ENCODE measurements at regions not wholly inside any gene's neighbourhood (a gene's known extent, or its start where the extent isn't known, plus 50 kb on each side); places are given as distances from the start of the nearest gene placed in this dataset.

DNA sequence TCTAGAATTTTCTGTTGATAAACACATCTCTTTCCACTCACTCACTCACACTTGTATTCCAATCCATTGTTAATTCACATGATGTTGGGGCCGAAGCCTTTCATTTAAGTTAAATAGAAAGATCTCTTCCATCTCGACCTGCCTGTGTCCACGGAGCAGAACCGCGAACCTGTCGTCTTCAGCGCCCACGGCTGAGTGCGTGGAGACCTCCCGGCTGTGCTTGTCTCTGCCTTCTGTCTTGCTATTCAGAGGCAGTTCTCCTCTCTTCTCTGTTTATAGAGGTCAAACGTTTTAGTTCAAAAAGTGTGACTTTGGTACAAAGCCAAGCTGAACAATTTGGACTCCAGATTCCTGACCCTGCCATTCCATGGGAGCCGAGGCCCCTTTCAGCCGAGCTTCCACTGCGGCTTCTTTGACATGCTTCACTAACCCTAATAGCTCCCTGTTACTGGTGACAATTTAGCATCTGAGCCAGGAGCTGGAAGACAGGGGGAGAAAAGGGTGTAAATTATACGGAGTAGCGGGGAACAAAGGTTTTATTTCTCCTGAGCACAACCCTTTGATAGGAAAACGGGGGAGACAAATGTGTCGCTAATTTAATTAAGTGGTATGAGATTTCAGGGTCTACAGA is 314.4 kb upstream of the IRX4 start:
- DNase-seq = no peak
- peaks cover 0 to 7% (median 0%) of the 10 kb centered on the region in 5 experiments for H3K27me3 ChIP-seq (replicated peaks in 2 of 5; ENCODE audit: control insufficient read depth in 4 of 5, insufficient read depth in 5 of 5, low read length in 4 of 5)
- peaks cover 0 to 2% (median 0%) of the 10 kb centered on the region in 5 experiments for H3K9me3 ChIP-seq (ENCODE audit: control extremely low read depth in 1 of 5, control insufficient read depth in 4 of 5, insufficient read depth in 2 of 5, low read depth in 1 of 5, low read length in 4 of 5)
- no peak overlapping the region for H3K4me3 ChIP-seq (ENCODE audit: control insufficient read depth in 1 of 7, extremely low read depth in 1 of 7, insufficient read depth in 4 of 7, low read depth in 2 of 7, low read length in 6 of 7)
- H3K4me1 ChIP-seq (ENCODE audit: control extremely low read depth in 1 of 4, control insufficient read depth in 4 of 4, insufficient read depth in 4 of 4, low read length in 3 of 4) = no peaks in the 10 kb centered on the region
- H3K36me3 ChIP-seq (ENCODE audit: control insufficient read depth in 4 of 4, insufficient read depth in 4 of 4, low read length in 3 of 4) = no peaks in the 10 kb centered on the region
- CTCF ChIA-PET = no interaction called here
- POLR2A ChIA-PET = no interaction called here
- WGBS (ENCODE audit: insufficient coverage) = 79% methylated on average over 18 of the region's 18 CpGs
- H3K27ac ChIP-seq (ENCODE audit: insufficient read depth in 1 of 2, low read depth in 1 of 2, low read length in 2 of 2, poor library complexity in 1 of 2, severe bottlenecking in 2 of 2) = no peak overlapping the region

DNA sequence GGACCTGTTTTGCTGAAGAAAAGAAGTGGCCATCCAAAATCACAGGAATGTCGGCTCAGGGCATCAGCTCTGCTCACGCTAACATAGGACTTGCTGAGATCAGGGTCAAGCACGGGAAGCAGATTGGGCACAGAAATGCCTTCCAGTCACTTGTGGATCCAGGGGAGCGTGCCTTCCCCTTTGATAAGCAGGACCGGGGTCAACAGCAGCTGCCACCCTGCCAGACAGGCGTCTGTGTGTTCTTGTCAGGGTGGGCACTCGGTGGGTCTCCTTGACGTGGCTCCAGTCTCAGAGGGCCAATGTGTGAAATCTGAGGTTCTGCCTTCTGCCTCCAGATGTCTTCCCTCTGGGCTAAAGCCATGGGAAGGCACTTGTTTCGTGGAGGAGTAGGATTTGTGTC is 313.7 kb upstream of the IRX4 start:
- 81% methylated on average over 9 of the region's 9 CpGs for WGBS (ENCODE audit: insufficient coverage)
- no peak for DNase-seq
- POLR2A ChIA-PET = no interaction called here
- Histone ChIP-seq H3K27ac (ENCODE audit: insufficient read depth in 1 of 2, low read depth in 1 of 2, low read length in 2 of 2, poor library complexity in 1 of 2, severe bottlenecking in 2 of 2) (no peak overlapping the region), H3K4me3 (ENCODE audit: control insufficient read depth in 1 of 7, extremely low read depth in 1 of 7, insufficient read depth in 4 of 7, low read depth in 2 of 7, low read length in 6 of 7) (no peak overlapping the region), H3K9me3 (ENCODE audit: control extremely low read depth in 1 of 5, control insufficient read depth in 4 of 5, insufficient read depth in 2 of 5, low read depth in 1 of 5, low read length in 4 of 5) (peaks cover 0 to 2% (median 0%) of the 10 kb centered on the region in 5 experiments), H3K27me3 (replicated peaks in 2 of 5; ENCODE audit: control insufficient read depth in 4 of 5, insufficient read depth in 5 of 5, low read length in 4 of 5) (peaks cover 0 to 7% (median 0%) of the 10 kb centered on the region in 5 experiments), H3K36me3 (ENCODE audit: control insufficient read depth in 4 of 4, insufficient read depth in 4 of 4, low read length in 3 of 4) (no peaks in the 10 kb centered on the region), H3K4me1 (ENCODE audit: control extremely low read depth in 1 of 4, control insufficient read depth in 4 of 4, insufficient read depth in 4 of 4, low read length in 3 of 4) (no peaks in the 10 kb centered on the region)
- CTCF ChIA-PET = no interaction called here

DNA sequence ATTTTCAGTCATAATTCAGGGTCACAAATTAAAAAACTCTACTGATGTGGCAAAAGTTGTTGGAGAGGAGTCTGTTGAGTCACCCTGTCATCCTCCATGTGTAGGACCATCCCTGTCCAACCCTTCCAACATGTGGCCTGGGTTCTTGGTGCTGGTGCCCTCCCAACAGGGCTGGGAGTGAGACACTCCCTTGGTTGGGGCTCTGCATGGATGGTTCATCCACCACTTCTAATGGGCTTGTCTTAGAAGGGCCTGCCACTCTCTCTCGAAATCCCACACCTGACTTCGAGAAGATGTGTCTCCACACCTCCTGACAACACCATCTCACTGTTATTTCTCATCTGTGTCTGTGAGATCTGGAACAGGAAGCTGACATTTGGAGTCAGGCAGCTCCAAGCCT is 312.2 kb upstream of the IRX4 start:
- ChIA-PET CTCF (no interaction called here), POLR2A (no interaction called here)
- WGBS (ENCODE audit: insufficient coverage) = 88% methylated on average over 2 of the region's 2 CpGs
- Histone ChIP-seq H3K36me3 (ENCODE audit: control insufficient read depth in 4 of 4, insufficient read depth in 4 of 4, low read length in 3 of 4) (no peaks in the 10 kb centered on the region), H3K27me3 (replicated peaks in 2 of 5; ENCODE audit: control insufficient read depth in 4 of 5, insufficient read depth in 5 of 5, low read length in 4 of 5) (peaks cover 0 to 1% (median 0%) of the 10 kb centered on the region in 5 experiments), H3K4me3 (ENCODE audit: control insufficient read depth in 1 of 7, extremely low read depth in 1 of 7, insufficient read depth in 4 of 7, low read depth in 2 of 7, low read length in 6 of 7) (no peak overlapping the region), H3K27ac (ENCODE audit: insufficient read depth in 1 of 2, low read depth in 1 of 2, low read length in 2 of 2, poor library complexity in 1 of 2, severe bottlenecking in 2 of 2) (no peak overlapping the region), H3K9me3 (ENCODE audit: control extremely low read depth in 1 of 5, control insufficient read depth in 4 of 5, insufficient read depth in 2 of 5, low read depth in 1 of 5, low read length in 4 of 5) (peaks cover 0 to 2% (median 0%) of the 10 kb centered on the region in 5 experiments), H3K4me1 (ENCODE audit: control extremely low read depth in 1 of 4, control insufficient read depth in 4 of 4, insufficient read depth in 4 of 4, low read length in 3 of 4) (no peaks in the 10 kb centered on the region)
- no peak for DNase-seq

DNA sequence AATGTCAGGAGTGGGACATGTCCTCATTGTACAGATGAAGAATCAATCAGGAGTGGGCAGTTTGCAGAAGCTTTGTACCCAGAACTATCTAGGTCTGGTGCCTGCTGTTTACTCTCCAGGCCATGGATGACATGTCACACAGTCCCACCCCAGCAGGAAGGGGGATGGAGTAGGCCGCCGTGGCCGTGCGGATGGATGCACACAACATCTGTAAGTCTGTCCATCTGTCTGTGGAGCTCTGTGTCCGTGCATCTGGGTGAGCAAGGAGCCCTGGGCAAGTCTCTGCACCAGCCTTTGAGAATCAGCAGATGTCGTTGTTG is 311.5 kb upstream of the IRX4 start:
- ChIA-PET CTCF (no interaction called here), POLR2A (no interaction called here)
- Histone ChIP-seq H3K4me1 (ENCODE audit: control extremely low read depth in 1 of 4, control insufficient read depth in 4 of 4, insufficient read depth in 4 of 4, low read length in 3 of 4) (no peaks in the 10 kb centered on the region), H3K9me3 (ENCODE audit: control extremely low read depth in 1 of 5, control insufficient read depth in 4 of 5, insufficient read depth in 2 of 5, low read depth in 1 of 5, low read length in 4 of 5) (peaks cover 0 to 2% (median 0%) of the 10 kb centered on the region in 5 experiments), H3K36me3 (ENCODE audit: control insufficient read depth in 4 of 4, insufficient read depth in 4 of 4, low read length in 3 of 4) (no peaks in the 10 kb centered on the region), H3K27me3 (replicated peaks in 2 of 5; ENCODE audit: control insufficient read depth in 4 of 5, insufficient read depth in 5 of 5, low read length in 4 of 5) (peaks cover 0 to 1% (median 0%) of the 10 kb centered on the region in 5 experiments), H3K27ac (ENCODE audit: insufficient read depth in 1 of 2, low read depth in 1 of 2, low read length in 2 of 2, poor library complexity in 1 of 2, severe bottlenecking in 2 of 2) (no peak overlapping the region), H3K4me3 (ENCODE audit: control insufficient read depth in 1 of 7, extremely low read depth in 1 of 7, insufficient read depth in 4 of 7, low read depth in 2 of 7, low read length in 6 of 7) (no peak overlapping the region)
- DNase-seq = no peak
- 98% methylated on average over 4 of the region's 6 CpGs for WGBS (ENCODE audit: insufficient coverage)

DNA sequence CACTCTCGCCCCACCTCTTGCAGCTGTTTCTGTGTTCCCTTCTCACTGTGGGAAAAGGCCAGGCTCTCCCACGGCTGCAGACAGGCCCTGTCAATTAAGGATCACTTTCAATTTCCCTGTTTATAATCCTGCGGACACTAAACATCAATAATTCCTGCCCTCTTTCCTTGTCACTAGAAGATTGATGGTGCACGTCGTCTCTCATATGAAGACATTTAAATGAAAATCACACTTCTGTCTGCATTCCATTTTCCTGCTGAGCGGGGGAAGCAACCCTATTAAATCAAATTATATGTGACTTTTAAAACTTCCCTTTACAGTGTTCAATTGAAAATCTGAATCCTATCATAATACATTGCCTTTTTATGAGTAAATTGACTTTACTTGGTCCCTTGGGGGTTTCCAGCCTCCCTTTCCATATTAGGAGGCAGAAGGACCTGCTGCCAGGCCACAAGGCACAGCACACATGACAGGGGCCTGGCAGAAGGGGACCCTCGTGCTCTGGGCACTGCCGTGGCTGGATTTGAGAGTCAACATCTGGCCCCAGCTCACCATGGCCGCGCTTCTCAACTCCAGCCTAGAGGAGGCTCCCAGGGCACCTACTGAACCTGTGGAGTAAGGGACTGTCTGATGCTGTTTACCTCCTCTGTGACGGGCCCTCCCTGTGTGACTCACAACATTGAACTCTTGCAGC is 311.0 kb upstream of the IRX4 start:
- Histone ChIP-seq H3K36me3 (ENCODE audit: control insufficient read depth in 4 of 4, insufficient read depth in 4 of 4, low read length in 3 of 4) (no peaks in the 10 kb centered on the region), H3K27ac (ENCODE audit: insufficient read depth in 1 of 2, low read depth in 1 of 2, low read length in 2 of 2, poor library complexity in 1 of 2, severe bottlenecking in 2 of 2) (no peak overlapping the region), H3K27me3 (replicated peaks in 2 of 5; ENCODE audit: control insufficient read depth in 4 of 5, insufficient read depth in 5 of 5, low read length in 4 of 5) (peaks cover 0 to 1% (median 0%) of the 10 kb centered on the region in 5 experiments), H3K4me3 (ENCODE audit: control insufficient read depth in 1 of 7, extremely low read depth in 1 of 7, insufficient read depth in 4 of 7, low read depth in 2 of 7, low read length in 6 of 7) (no peak overlapping the region), H3K4me1 (ENCODE audit: control extremely low read depth in 1 of 4, control insufficient read depth in 4 of 4, insufficient read depth in 4 of 4, low read length in 3 of 4) (no peaks in the 10 kb centered on the region), H3K9me3 (ENCODE audit: control extremely low read depth in 1 of 5, control insufficient read depth in 4 of 5, insufficient read depth in 2 of 5, low read depth in 1 of 5, low read length in 4 of 5) (peaks cover 0 to 2% (median 0%) of the 10 kb centered on the region in 5 experiments)
- WGBS (ENCODE audit: insufficient coverage) = 89% methylated on average over 10 of the region's 11 CpGs
- CTCF ChIA-PET = no interaction called here
- POLR2A ChIA-PET = no interaction called here
- DNase-seq = no peak

DNA sequence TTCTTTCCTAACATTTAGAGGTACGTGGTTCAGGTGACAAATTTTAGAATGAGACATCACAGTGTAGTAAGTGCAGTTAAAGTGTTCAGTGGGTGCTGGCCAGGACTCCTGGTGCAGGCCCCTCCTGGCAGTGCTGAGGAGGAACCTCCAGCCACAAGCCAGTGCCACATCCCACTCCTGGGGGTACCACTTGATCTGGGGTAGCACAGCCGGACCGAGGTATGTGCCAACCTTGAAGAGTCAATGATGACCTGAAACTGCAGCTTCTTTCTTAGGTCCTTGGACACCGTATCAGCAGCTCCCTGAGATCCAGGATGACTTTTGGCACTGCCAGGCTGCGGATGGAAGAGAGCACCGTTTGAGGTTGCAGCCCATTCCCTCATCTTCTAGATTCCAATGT is 310.4 kb upstream of the IRX4 start:
- POLR2A ChIA-PET = no interaction called here

DNA sequence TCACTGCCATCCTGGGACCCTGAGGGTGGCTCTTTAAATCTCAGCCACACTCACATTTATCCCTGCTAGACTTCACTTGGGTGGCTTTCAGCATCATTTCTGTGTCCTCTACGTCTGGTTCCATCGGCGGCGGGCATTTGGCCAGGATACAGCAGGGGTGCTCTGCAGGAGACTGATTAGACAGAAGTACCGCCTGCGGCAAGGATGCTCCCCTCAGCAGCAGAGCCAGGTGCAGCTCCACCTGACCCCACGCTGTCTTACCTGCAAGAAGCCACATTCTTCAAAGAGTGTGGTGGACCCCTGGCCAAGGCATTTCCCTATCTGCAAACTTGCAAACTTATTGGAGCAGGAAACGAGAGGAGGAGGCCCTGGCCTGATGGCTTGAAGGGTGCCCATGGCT is 309.8 kb upstream of the IRX4 start:
- H3K4me3 ChIP-seq (ENCODE audit: control insufficient read depth in 1 of 7, extremely low read depth in 1 of 7, insufficient read depth in 4 of 7, low read depth in 2 of 7, low read length in 6 of 7) = no peak overlapping the region
- H3K36me3 ChIP-seq (ENCODE audit: control insufficient read depth in 4 of 4, insufficient read depth in 4 of 4, low read length in 3 of 4) = no peaks in the 10 kb centered on the region
- ChIA-PET POLR2A (no interaction called here), CTCF (no interaction called here)
- peaks cover 0 to 2% (median 0%) of the 10 kb centered on the region in 5 experiments for H3K9me3 ChIP-seq (ENCODE audit: control extremely low read depth in 1 of 5, control insufficient read depth in 4 of 5, insufficient read depth in 2 of 5, low read depth in 1 of 5, low read length in 4 of 5)
- no peak overlapping the region for H3K27ac ChIP-seq (ENCODE audit: insufficient read depth in 1 of 2, low read depth in 1 of 2, low read length in 2 of 2, poor library complexity in 1 of 2, severe bottlenecking in 2 of 2)
- peaks cover 0 to 1% (median 0%) of the 10 kb centered on the region in 5 experiments for H3K27me3 ChIP-seq (replicated peaks in 2 of 5; ENCODE audit: control insufficient read depth in 4 of 5, insufficient read depth in 5 of 5, low read length in 4 of 5)
- DNase-seq = no peak
- 89% methylated on average over 7 of the region's 8 CpGs for WGBS (ENCODE audit: insufficient coverage)
- H3K4me1 ChIP-seq (ENCODE audit: control extremely low read depth in 1 of 4, control insufficient read depth in 4 of 4, insufficient read depth in 4 of 4, low read length in 3 of 4) = no peaks in the 10 kb centered on the region

More for the DNA sequence above, 310.4 kb upstream of the IRX4 start:
- WGBS (ENCODE audit: insufficient coverage) = 92% methylated on average over 5 of the region's 6 CpGs
- H3K27me3 ChIP-seq (replicated peaks in 2 of 5; ENCODE audit: control insufficient read depth in 4 of 5, insufficient read depth in 5 of 5, low read length in 4 of 5) = peaks cover 0 to 1% (median 0%) of the 10 kb centered on the region in 5 experiments
- no peaks in the 10 kb centered on the region for H3K36me3 ChIP-seq (ENCODE audit: control insufficient read depth in 4 of 4, insufficient read depth in 4 of 4, low read length in 3 of 4)
- H3K9me3 ChIP-seq (ENCODE audit: control extremely low read depth in 1 of 5, control insufficient read depth in 4 of 5, insufficient read depth in 2 of 5, low read depth in 1 of 5, low read length in 4 of 5) = peaks cover 0 to 2% (median 0%) of the 10 kb centered on the region in 5 experiments
- no peak overlapping the region for H3K4me3 ChIP-seq (ENCODE audit: control insufficient read depth in 1 of 7, extremely low read depth in 1 of 7, insufficient read depth in 4 of 7, low read depth in 2 of 7, low read length in 6 of 7)
- CTCF ChIA-PET = no interaction called here
- H3K27ac ChIP-seq (ENCODE audit: insufficient read depth in 1 of 2, low read depth in 1 of 2, low read length in 2 of 2, poor library complexity in 1 of 2, severe bottlenecking in 2 of 2) = no peak overlapping the region
- no peaks in the 10 kb centered on the region for H3K4me1 ChIP-seq (ENCODE audit: control extremely low read depth in 1 of 4, control insufficient read depth in 4 of 4, insufficient read depth in 4 of 4, low read length in 3 of 4)
- DNase-seq = no peak
